Right hindlimb (tissue), 1 donor: ENCODE measurements at regions not wholly inside any gene's neighbourhood (a gene's known extent, or its start where the extent isn't known, plus 50 kb on each side); places are given as distances from the start of the nearest gene placed in this dataset.
"Not testable (repeated sequence)": the region's sequence is repeated elsewhere in the genome, so short reads cannot be mapped to it uniquely, and the experiment has no call there.

Experiments used
- DNase-seq: peaks from one replicate; pipeline ENCODE4 v3.0.0-alpha.2; 2018

DNA sequence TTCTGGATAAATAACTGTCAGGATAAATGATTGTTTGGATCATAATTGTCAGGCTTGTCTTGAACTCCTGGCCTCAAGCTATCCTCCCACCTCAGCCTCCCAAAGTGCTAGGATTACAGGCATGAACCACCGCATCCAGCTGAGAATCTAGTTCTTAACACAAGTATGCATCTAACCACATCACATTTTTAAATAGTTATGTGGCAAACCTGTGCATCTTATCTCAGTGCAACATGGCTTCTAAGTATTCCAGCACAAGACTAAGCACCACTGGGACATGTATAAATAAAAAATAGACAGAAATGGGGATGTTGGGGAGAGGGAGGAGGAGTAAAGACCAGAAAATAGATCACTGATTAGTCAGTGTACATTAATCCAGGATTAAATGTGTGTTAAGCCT is 74.7 kb upstream of the TBL1X start:
- DNase-seq, result no peak

DNA sequence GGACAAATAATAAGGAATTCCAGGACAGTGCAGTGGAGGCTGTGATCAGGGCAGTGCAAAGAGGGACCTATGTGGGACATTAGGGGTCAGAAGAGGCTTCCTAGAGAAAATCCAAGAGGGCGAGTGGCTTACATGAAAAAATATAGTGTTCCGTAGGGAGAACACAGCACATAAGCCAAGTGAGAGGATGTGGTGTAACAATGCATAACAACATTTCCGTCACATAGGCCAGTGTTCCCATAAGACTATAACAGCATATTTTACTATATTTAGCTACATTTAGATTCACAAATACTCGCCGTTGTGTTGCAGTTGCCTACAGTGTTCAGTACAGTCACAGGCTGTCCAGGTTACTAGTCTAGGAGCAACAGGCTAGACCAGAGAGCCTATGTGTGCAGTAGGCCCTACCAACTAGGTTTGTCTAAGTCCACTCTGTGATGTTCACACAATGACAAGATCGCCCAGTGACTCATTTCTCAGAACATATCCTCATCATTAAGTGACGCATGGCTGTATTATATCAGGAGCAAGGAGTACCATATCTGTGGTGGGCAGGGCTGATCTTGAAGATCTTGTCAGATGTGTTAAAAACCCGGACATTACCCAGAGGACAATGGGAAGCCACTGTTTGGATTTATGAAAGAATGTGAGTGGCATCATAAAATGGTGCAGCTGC is 74.0 kb upstream of the TBL1X start:
- DNase-seq, result no peak

GRCh38 chrX:9392445-9392844 is 72.4 kb upstream of the TBL1X start:
- no peak for DNase-seq

- DNase-seq, result no peak
These were observed 71.3 kb upstream of the TBL1X start for GRCh38 chrX:9393571-9393970.

DNA sequence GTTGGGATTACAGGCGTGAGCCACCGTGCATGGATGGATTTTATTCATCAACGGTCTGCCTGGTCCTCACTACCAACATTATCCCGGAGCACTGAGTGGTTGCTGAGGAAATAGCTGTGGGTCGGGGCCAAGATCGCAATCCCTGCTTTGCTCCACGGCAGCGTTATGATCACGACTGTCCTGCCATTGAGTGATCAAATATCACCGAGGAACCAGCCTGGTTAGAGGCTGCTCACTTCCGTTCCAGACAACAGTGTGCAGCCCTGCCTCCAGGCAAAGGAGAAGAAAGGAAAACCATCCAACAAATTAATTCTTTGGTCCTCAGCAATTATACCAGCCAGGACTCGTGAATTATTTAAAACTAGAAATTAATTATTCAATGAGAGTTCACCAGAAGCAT is 70.6 kb upstream of the TBL1X start:
- no peak for DNase-seq

- peak; percentile 34 for DNase-seq
These were observed 67.9 kb upstream of the TBL1X start for GRCh38 chrX:9396930-9397329.

GRCh38 chrX:9401051-9401450 is 63.8 kb upstream of the TBL1X start:
- DNase-seq, result no peak

DNA sequence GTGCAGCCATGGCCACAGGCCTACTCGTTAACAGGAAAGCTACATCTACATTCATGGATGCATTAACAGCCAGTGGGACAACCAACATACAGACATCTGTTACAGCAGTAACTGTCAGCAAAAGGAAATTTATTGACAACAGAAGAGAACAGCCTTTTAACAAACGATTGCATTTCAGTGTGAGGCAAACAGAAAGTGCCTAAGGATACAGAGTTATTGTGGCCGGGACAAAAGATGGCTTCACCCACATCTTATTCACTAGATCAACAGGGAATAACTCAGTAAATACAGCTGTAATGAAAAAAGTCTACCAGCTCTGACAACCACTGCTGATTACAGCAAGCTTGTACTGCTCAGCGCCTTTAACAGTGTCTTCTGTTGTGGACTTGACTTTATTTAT is 61.5 kb upstream of the TBL1X start:
- no peak for DNase-seq

DNA sequence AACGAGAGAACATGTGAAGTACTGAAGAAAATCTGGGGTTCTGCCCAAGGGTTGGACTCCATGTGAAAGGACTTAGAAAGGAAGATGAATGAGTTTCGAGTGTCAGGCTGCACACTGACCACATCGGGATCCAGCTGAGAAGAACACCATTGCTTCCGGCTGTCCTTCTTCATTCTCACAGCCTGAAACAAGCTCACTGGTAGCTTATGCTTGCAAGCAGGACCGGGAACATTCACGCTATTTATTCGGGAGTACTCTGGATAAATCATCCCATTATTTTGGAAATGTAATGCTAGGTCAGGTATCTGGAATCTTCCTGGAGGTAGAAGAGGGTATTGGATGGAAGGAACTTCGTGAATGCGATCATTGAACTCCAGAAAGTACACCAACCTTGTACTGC is 59.2 kb upstream of the TBL1X start:
- not testable (repeated sequence) for DNase-seq

GRCh38 chrX:9410889-9411288 is 54.0 kb upstream of the TBL1X start:
- not testable (repeated sequence) for DNase-seq

GRCh38 chrX:9411682-9412081 is 53.2 kb upstream of the TBL1X start:
- not testable (repeated sequence) for DNase-seq

- no peak for DNase-seq
These were observed 50.4 kb upstream of the TBL1X start for GRCh38 chrX:9414416-9414815.
